GM19397 (cell line): ENCODE measurements at regions not wholly inside any gene's neighbourhood (a gene's known extent, or its start where the extent isn't known, plus 50 kb on each side); places are given as distances from the start of the nearest gene placed in this dataset.

ENCODE experiments used
- ATAC-seq: cut with Tn5 transposase; IDR thresholded peaks from one replicate; pipeline ENCODE4 v1.9.1; 2021; ENCODE audit warnings: mild to moderate bottlenecking, moderate library complexity; ENCODE audit not compliant: unreplicated experiment

- ATAC-seq: no peak
These were observed 382.0 kb downstream of the SFMBT2 start for GRCh38 chr10:7028809-7029166.

DNA sequence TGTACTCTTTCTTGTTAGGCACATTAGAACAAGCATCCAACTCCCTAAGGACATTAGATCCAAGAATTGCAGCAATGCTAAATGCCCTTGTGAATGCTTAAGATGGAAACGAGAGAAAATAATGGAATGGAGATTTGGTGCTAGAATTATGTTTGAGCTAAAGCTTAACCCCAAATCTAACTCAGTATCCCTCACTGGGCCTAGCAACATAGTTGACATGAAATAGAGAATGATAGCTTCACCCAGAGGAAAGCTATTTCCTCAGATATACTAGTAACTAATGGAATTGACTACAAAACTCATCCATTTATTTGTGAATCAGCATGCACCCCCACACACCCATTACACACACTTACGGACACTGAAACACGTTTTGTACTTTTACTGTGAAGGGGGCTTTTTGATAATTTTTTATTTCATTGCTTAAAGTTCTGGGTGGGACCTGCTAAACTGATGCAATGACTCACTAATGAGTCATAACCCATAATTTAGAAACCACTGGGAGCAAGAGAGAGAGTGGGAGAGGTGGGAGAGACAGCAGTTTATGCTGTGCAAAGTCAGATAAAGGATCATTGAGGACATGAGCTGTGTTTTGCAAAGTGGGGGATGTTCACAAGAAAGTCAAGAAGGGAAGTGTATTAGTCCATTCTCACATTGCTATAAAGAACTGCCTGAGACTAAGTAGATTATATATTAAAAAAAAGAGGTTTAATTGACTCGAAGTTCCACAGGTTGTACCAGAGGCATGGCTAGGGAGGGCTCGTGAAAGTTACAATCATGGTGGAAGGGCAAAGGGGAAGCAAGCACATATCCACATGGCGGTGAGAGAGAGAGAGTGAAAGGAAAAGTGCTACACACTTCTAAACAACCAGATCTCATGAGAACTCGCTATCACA, 382.7 kb downstream of the SFMBT2 start:
- ATAC-seq: no peak

DNA sequence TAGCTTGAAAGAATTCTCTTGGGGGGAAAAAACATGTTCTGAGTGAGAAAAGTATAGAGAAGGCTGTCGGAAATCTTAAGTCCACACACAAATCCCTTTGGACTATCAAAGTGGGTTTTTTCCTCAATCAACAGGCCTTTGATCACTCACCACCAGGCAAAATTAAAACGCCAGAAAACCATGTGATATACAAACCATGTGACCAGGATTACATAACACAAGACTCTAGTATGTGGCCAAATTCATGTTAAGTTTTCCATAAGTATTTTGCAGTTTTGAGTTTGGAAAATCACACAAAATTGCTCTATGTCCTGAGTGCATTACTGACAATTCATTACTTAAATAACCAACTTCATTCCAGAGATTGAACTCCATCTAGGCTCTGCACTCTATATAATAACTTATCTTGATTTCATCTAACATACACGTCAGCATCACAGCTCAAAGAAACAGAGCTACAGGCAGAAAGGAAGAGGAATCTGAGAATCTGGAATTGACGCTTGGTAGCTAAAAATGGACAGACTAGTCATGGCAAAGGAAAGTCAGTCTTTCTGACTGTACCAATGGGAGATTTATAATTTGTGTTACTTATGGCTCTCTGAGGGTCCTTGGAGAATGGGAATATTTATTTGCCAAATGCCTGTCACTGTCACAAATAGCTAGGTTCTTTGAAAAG, 383.5 kb downstream of the SFMBT2 start:
- ATAC-seq: no peak

DNA sequence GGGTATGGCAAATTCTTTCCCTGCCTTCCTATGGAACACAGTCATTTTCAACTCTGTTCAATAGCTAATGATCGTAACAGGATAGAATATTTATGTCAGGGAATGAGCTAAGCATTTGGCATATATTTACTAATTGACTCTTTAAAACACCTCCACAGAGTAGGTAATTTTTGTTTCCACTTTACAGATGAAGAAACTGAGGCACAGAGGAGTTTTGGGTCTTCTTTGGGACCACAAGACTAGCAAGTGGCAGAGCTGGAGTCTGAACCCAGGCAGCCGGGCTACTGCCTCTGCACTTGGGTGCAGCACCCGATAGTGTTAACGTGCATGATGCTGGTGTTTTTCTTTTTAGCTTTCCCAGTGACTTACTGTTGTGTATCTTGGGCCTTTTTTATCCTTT, 384.0 kb downstream of the SFMBT2 start:
- ATAC-seq: no peak

GRCh38 chr10:7025296-7025695, 385.5 kb downstream of the SFMBT2 start:
- ATAC-seq: no peak

GRCh38 chr10:7015457-7015856, 395.4 kb downstream of the SFMBT2 start:
- no peak for ATAC-seq

DNA sequence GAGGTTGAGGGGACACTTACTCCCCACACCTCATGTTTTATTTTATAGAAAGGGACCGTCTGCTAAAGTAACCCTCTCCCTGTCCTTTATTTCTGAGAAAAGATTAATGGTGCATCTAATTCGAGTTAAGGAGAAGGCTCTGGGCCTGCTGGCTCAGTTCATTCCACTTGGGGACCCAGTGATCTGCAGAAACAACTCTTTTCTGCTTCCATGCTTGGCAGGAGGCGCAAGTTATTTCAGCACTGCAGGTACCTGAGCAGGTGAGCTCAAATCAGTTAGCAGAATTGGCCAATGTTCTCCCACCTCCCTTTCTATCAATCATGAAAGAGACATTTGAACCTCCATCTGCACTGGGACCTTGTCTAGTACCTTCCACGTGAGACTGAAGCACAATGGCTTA, 396.1 kb downstream of the SFMBT2 start:
- ATAC-seq: no peak

- no peak for ATAC-seq
These were observed 398.8 kb downstream of the SFMBT2 start for GRCh38 chr10:7011994-7012393.

DNA sequence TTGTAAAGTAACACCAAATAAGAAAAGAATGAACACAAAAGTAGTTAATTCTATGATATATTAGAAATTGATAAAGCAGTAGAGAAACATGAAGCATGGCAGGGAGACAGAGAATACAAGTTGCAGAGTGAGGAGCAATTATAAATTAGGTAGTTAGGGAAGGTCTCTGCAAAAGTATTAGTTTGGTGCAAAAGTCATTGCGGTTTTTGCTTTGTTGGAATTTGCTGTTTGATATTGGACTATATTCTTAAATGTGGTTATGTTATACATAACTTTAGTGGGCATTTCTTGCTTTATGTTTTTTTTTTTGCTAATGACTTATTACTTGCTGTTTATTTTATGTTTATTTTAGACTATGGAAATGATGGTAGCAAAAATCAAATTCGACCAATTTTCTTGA, 402.2 kb downstream of the SFMBT2 start:
- no peak for ATAC-seq

GRCh38 chr10:7007600-7008190, 403.1 kb downstream of the SFMBT2 start:
- no peak for ATAC-seq

DNA sequence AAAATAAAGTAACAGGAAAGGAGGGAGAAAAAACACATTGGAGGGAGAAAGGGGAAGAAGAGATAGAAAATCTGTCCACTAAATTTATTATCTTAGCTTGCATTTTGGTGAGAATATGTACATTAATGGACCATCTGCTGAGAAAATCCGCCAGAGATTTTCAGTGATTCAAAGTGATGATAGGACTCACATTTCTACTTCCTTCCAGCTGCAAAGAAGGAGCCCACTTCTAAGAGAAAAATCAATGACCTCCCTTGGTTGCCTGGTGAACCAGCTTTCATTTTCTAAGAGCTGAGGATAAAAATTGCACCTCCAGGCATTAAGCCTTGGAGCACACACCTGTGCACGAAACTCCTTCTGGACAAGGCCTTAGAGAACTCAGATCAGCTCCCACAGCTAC, 404.3 kb downstream of the SFMBT2 start:
- no peak for ATAC-seq

DNA sequence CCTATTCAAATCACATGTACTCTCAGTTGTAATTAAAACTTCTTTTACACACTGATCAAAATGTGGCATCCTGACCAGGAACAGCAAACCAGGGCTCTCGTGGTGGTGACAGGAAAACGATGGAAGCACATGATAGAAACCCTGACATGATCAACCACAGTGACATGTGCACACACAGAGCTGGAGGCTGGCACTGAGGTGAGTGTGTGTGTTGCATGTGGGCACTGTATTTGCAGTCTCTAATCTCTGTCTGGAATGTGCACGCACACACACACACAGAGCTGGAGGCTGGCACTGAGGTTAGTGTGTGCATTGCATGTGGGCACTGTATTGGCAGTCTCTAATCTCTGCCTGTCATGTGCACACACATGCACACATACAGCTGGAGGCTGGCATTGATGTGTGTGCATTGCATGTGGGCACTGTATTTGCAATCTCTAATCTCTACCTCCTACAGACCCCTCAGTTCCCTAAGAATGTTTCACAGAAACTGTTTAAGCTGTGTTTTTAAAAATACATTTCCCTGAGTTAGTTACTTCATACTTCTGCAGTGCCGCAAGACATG, 406.9 kb downstream of the SFMBT2 start:
- no peak for ATAC-seq

DNA sequence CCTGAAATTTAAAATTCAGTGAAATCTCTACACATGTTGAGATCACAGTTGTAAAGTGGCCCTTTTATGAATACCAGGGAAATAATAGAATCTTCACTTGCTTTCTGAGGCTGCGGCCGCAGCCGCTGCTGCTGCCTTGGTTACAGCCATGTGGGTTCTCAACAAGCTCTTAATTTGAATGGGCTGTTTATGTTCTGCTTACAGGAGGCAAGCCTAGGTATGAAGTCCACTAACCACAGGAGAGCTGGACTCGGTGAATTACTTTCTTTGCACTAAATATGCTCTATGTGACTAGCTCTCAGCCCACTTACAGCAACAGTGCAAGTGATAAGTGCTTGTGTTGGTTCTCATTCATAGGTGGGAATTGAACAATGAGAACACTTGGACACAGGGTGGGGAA, 410.8 kb downstream of the SFMBT2 start:
- no peak for ATAC-seq

DNA sequence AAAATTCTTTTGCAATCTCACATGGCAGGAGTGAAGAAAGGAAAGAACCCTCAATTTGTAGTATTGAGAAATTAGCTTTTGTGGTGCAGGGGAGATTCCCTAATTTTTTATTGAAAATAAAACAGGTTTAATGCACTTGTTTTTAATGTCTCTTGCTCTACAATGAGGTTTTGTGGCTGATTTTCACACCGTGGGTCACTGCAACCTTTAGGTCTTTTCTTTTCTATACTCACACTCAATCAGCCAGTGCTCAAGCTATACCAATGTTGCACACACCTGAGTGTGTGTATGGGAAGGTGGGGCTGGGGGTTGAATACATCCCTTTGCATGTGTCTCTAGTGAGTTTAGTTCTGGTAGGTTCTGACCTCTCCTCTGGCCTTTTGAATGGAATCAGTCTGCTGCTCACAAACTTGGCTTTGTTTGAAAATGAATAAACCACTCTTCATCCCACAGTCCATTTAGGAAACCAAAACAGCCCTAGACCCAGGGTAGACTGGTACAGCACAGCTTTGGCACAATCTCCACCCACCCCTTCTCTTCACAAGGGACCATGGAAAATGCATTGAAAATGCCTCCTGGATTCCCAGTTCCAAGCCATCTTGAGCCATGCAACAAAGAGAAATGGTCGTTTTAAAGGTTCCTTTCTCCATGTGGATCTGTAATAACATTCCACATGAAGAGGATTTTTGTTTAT, 411.5 kb downstream of the SFMBT2 start:
- ATAC-seq: no peak

DNA sequence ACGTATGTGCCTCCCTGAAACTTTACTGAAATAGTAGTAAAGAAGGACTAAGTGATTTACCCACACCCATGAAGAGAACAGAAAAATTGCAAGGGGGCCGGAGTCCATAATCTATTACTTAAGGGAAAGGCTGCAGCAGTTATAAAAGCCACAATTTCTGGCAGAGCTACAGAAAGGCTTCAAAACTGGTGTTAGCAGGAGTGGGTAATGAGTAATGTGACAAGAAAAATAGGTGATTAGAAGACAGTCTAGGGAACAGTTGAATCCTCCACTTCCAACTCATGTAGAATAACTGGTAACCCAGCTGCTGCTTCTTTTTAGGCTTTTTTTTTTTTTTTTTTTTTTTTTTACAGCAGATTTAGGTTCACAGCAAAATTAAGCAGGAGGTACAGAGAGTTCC, 413.3 kb downstream of the SFMBT2 start:
- ATAC-seq: no peak

- ATAC-seq: no peak
These were observed 414.4 kb downstream of the SFMBT2 start for GRCh38 chr10:6996431-6996830.

GRCh38 chr10:6995831-6996230, 415.0 kb downstream of the SFMBT2 start:
- no peak for ATAC-seq

- no peak for ATAC-seq
These were observed 415.3 kb upstream of the PRKCQ start for GRCh38 chr10:6995341-6995740.

DNA sequence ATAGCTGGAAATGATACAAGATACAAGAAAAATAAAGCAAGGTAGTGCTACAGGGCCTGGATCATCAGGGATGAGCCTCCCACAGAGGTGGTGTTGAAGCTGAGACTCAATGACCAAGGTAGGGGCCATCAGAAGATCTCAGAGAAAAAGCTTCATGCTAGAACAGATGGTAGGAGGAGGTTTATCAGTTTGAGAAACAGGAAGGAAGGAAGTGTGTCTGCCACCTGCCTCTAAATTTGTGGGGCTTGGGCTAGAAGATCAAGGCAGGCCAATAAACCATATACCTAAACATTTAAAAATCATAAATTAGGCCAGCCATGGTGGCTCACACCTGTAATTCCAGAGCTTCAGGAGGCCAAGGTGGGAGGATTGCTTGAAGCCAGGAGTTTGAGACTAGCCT, 410.8 kb upstream of the PRKCQ start:
- ATAC-seq: no peak

DNA sequence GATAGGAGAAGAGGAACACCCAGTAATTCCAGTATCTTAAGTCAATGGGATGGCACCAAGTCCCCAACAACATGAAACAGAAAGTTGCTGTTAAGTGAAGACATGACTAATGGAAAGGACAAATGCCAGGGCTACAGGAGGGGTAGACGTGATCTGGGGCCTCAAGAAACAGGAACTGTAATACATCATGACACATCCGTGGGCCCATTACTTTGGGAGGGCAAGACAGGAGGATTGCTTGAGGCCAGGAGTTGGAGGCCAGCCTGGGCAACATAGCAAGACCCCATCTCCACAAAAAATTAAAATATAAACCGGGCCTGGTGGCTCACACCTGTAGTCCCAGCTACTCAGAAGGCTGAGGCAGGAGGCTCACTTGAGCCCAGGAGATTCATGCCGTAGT, 408.6 kb upstream of the PRKCQ start:
- ATAC-seq: no peak

GRCh38 chr10:6987536-6987945, 407.5 kb upstream of the PRKCQ start:
- no peak for ATAC-seq
